T47D (cell line): ENCODE measurements at regions not wholly inside any gene's neighbourhood (a gene's known extent, or its start where the extent isn't known, plus 50 kb on each side); places are given as distances from the start of the nearest gene placed in this dataset.

Experiments
- DNase-seq, 2 experiments: peaks; one replicate each; pipeline versions ENCODE4 v3.0.0 to v3.0.0-alpha.2; 2011 to 2012; ENCODE audit warnings: low read depth in 1 of 2, low spot score in 1 of 2
- JUND ChIP-seq: IDR thresholded peaks from 2 replicates; pipeline ENCODE4 v1.6.1; 2012; ENCODE audit warnings: low read depth
- in situ Hi-C: cut with HindIII; loops from 2 replicates; pipeline ENCODE4 v1.10.0; 2016; ENCODE audit warnings: low sequenced_read_pairs, low pct_unique_long_range_greater_than_20kb

DNA sequence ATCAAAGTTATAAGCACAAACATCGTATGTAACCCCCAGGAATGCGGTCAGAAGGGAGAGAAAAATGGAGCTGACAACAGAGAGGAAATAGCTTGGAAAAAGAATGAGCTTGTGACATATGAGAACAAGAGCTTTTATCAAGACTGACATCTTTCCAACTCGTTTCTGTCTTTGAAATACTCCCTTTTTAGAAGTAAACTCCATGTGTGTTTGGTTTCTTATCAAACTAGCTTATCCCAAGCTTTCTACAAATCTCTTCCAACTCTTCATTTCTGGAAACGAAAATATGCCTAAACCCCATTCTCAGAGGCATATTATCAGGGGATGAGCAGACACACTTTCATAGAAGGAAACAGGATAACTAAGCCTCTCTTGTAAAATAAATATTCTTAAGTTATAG is 235.4 kb downstream of the NAF1 start:
- no peak for TF ChIP-seq JUND
- no peak for DNase-seq
- in situ Hi-C loops = no loop called here

DNA sequence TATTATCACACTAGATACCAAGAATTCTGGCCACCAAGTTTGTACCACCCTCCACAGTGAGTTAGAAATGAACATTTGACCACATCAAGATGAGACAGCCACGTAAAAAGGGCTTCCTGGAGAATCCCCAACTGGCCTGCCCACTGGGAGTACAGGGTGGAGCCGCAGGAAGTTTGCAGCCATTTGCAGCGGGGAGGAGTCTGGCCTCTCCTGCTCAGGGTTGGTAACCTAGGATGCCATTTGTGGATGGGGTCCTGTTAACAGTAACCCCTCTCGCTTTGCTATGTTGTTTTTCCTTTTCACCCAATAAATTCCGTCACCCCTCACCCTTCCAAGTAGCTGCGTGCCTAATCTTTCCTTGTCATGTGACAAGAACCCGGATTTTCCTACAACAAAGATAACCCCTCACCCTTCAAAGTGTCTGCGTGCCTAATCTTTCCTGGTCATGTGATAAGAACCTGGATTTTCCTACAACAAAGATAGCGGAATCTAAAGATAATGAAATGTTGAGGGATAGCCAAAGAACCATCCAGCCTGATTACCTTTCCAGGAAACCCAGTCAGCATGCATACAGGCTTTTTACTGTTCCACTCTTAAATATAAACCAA is 245.4 kb downstream of the NAF1 start:
- in situ Hi-C loops = no loop called here
- DNase-seq = no peak
- TF ChIP-seq JUND = no peak

DNA sequence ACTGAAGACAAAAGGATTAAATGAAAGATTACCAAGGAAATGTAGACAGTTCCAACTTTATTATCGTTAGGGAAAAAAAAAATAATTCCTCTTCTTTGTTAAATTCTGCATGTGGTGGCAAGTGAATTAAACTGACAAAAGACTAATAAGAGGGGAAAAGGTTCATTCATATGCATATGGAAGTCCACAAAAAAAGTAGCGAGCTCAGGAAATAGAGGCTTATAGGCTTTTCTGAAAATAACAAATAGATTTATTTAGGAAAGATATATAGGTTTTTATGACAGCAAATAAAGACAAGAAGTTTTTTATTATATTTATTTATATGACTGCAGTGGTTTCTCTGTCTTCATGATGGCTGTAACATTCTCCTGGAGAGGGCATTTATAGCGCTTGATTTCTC is 246.0 kb downstream of the NAF1 start:
- in situ Hi-C loops = no loop called here
- TF ChIP-seq JUND = no peak
- DNase-seq = no peak

- no peak for TF ChIP-seq JUND
- no peak for DNase-seq
- in situ Hi-C loops = no loop called here
Measured at GRCh38 chr4:162912482-162912881, 254.2 kb downstream of the NAF1 start.

GRCh38 chr4:162911349-162911748 is 255.3 kb downstream of the NAF1 start:
- in situ Hi-C loops = no loop called here
- DNase-seq = no peak
- no peak for TF ChIP-seq JUND

DNA sequence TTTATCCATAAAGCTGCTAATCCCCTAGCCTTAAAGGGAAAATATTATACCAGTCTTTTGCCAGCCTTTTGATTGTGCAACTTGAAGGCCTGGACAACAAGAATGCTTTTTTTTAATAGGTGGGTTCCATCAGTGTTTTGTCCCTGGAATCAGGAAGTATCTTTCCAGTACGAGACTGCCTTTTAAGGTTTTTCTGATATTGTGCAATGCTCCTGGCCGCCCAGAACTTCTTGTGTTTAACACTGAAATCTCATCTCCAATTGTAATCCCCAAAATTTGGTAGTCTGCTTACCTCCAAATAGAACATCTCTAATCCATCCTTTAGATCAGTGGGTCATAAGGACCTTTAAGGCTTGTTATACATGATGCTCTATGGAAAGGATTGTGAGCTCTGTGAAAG is 256.7 kb downstream of the NAF1 start:
- DNase-seq = no peak
- in situ Hi-C loops = no loop called here
- TF ChIP-seq JUND = no peak

- in situ Hi-C loops = no loop called here
Measured at GRCh38 chr4:162894387-162894786, 272.3 kb downstream of the NAF1 start.

DNA sequence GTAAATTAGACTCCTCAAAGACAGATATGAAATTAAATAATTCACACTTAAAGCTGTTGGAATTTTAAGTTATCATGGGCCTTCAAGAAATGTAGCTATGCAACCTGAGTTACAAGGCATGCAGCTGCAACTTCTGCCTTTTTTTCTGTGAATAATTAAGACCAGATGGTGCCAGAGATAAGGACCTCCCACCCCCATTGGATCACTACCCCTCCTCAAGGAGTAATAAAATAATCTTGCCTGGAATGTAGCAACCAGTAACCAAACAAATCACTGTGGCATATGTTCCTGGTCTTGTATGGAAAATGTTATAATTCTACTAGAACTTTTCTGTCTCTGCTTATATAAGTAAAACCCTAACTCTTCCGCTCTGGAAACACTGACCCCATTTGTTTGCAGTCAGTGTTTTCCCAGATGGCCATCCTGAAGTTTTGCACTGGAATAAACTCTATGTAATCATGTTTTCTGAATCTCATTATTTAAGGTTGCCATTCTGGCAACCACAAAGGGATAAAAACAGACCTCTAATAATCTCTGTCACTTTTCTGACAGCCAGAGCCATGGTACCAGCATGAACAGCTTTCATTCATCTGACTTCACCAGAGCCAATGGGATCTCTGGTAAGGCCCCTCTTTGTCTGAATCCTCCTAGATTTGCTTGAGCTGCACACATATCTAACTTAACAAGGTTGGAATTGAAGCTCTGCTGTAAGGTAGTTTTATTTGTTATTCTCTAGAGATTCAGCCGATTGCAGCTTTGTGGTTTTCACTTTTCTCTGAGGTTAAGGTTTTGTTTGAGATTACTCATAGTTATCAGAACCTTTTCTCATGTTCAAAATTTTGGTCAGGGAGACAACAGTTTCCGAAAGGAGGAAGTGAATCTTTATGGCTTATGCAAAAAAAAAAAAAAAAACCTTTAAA is 274.6 kb downstream of the NAF1 start:
- TF ChIP-seq JUND = no peak
- no peak for DNase-seq
- in situ Hi-C loops = no loop called here

More at GRCh38 chr4:162894387-162894786, 272.3 kb downstream of the NAF1 start:
- no peak for TF ChIP-seq JUND
- DNase-seq = no peak

DNA sequence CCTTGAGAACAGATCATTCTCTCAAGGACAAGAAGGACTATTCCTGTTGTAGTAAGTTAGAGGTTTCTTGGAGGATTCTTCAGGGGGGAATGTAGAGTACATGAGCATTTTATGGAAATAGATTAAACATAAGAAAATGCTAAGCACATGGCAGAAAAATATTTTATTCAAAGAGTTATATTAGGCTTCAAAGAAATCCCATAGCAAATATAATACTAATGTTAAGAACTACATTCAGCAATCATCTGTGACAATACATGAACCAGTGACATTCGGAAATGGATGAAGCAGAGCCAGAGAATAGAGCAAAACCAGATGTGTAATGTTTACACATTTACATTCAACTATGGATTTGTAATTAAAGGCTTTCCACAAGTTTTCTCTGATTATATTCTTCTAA is 288.6 kb downstream of the NAF1 start:
- TF ChIP-seq JUND = no peak
- in situ Hi-C loops = no loop called here
- no peak for DNase-seq

DNA sequence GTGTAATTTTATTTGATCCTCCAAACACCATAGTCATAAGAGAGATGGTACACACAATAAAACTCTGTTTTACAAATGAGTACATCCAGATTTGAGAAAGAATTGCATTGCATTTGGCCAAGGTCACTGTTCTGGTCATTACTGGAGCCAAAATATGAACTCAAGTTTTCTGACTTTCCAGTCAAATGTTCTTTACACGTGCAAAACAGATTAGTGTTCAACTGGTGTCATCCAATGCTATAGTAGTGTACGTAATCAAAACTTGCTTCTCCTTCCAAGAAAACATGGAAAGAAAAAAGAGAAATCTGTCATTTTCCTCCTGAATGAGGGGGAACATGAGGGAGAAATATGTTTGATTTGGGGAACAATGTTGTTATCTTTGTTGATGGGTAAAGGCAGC is 291.9 kb downstream of the NAF1 start:
- DNase-seq = no peak
- in situ Hi-C loops = no loop called here
- no peak for TF ChIP-seq JUND

DNA sequence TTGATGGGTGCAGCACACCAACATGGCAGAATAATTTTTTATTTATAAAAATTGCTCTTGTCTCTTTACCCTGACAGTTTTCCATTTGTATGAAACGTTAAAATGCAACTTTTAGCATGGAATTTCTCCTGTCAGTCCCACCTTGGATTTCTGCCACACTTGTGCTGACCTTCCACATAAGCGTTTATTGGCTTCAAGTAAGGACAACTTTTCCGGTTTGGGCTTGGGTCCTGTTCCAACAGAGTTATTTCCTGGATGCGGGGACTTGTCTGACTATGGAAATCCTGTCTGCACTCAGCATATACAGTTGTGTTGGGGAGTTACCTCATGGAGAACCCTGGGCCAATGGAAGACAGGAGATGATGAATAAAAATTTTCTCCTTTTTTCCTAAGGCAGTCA is 294.7 kb downstream of the NAF1 start:
- in situ Hi-C loops = no loop called here
- TF ChIP-seq JUND = no peak
- no peak for DNase-seq

DNA sequence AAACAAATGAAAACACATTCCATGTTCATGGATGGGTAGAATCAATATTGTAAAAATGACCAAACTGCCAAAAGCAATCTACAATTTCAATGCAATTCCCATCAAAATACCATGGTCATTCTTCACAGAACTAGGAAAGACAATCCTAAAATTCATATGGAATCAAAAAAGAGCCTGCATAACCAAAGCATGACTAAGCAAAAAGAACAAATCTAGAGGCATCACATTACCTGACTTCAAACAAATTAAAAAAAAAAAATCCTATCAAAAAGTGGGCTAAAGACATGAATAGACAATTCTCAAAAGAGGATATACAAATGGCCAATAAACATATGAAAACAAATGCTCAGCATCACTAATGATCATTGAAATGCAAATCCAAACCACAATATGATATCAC is 297.5 kb downstream of the NAF1 start:
- DNase-seq = no peak
- in situ Hi-C loops = no loop called here
- TF ChIP-seq JUND = no peak

- in situ Hi-C loops = no loop called here
- TF ChIP-seq JUND = no peak
- DNase-seq = no peak
Measured at GRCh38 chr4:162866565-162866964, 300.1 kb downstream of the NAF1 start.
